Ishikawa (cell line): ENCODE measurements at regions not wholly inside any gene's neighbourhood (a gene's known extent, or its start where the extent isn't known, plus 50 kb on each side); places are given as distances from the start of the nearest gene placed in this dataset.

Source experiments
- CEBPB ChIP-seq: IDR thresholded peaks from 2 replicates; pipeline ENCODE4 v1.6.1; 2012
- CREB1 ChIP-seq: IDR thresholded peaks from 2 replicates; pipeline ENCODE4 v1.6.1; 2012; ENCODE audit warnings: low read depth
- EGR1 ChIP-seq: IDR thresholded peaks from 2 replicates; pipeline ENCODE4 v1.6.1; 2012
- EP300 ChIP-seq: IDR thresholded peaks from 2 replicates; pipeline ENCODE4 v1.6.1; 2012; ENCODE audit warnings: borderline replicate concordance
- FOXM1 ChIP-seq: IDR thresholded peaks from 2 replicates; pipeline ENCODE4 v1.6.1; 2012; ENCODE audit warnings: low read depth, borderline replicate concordance
- TCF12 ChIP-seq: IDR thresholded peaks from 2 replicates; pipeline ENCODE4 v1.6.1; 2012; ENCODE audit warnings: low read depth
- TEAD4 ChIP-seq: IDR thresholded peaks from 2 replicates; pipeline ENCODE4 v1.6.1; 2012
- YY1 ChIP-seq: IDR thresholded peaks from 2 replicates; pipeline ENCODE4 v1.6.1; 2012; ENCODE audit warnings: low read depth
- TF ChIP-seq, protein P1 (sequence below): IDR thresholded peaks from 2 replicates; pipeline ENCODE4 v1.6.1; 2012; ENCODE audit warnings: low read depth, mild to moderate bottlenecking
- TF ChIP-seq, protein P2 (sequence below): IDR thresholded peaks from 2 replicates; pipeline ENCODE4 v1.6.1; 2012
- TF ChIP-seq, protein P3 (sequence below): IDR thresholded peaks from 2 replicates; pipeline ENCODE4 v1.6.1; 2012

DNA sequence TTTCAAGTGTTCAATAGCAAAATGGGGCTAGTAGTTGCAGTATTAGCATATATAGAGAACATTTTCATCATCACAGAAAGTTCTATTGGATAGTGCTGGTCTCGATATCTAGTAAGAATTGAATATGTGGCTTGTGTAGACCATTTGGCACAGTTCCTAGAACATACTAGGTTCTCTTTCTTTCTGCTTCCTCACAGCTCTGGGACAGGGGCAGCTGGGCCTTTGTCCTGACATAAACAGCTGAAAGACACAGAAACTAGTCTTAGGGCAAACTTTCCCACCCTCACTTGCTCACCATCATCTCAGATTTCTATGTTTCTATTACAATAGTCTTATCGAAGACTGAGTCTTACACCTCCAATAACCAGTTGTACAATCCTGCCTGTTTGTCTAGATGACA lies 63.7 kb upstream of the DLG1 start:
- TF ChIP-seq CEBPB (no peak), FOXM1 (no peak), TEAD4 (no peak), EP300 (no peak), YY1 (no peak), EGR1 (no peak), CREB1 (no peak), TCF12 (no peak)
- TF ChIP-seq, protein P1, sequence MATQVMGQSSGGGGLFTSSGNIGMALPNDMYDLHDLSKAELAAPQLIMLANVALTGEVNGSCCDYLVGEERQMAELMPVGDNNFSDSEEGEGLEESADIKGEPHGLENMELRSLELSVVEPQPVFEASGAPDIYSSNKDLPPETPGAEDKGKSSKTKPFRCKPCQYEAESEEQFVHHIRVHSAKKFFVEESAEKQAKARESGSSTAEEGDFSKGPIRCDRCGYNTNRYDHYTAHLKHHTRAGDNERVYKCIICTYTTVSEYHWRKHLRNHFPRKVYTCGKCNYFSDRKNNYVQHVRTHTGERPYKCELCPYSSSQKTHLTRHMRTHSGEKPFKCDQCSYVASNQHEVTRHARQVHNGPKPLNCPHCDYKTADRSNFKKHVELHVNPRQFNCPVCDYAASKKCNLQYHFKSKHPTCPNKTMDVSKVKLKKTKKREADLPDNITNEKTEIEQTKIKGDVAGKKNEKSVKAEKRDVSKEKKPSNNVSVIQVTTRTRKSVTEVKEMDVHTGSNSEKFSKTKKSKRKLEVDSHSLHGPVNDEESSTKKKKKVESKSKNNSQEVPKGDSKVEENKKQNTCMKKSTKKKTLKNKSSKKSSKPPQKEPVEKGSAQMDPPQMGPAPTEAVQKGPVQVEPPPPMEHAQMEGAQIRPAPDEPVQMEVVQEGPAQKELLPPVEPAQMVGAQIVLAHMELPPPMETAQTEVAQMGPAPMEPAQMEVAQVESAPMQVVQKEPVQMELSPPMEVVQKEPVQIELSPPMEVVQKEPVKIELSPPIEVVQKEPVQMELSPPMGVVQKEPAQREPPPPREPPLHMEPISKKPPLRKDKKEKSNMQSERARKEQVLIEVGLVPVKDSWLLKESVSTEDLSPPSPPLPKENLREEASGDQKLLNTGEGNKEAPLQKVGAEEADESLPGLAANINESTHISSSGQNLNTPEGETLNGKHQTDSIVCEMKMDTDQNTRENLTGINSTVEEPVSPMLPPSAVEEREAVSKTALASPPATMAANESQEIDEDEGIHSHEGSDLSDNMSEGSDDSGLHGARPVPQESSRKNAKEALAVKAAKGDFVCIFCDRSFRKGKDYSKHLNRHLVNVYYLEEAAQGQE, result no peak
- TF ChIP-seq, protein P2, sequence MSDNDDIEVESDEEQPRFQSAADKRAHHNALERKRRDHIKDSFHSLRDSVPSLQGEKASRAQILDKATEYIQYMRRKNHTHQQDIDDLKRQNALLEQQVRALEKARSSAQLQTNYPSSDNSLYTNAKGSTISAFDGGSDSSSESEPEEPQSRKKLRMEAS, result no peak
- TF ChIP-seq, protein P3, sequence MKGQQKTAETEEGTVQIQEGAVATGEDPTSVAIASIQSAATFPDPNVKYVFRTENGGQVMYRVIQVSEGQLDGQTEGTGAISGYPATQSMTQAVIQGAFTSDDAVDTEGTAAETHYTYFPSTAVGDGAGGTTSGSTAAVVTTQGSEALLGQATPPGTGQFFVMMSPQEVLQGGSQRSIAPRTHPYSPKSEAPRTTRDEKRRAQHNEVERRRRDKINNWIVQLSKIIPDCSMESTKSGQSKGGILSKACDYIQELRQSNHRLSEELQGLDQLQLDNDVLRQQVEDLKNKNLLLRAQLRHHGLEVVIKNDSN, result no peak
